COLO668 (cell line): ENCODE measurements at regions not wholly inside any gene's neighbourhood (a gene's known extent, or its start where the extent isn't known, plus 50 kb on each side); places are given as distances from the start of the nearest gene placed in this dataset.
"Not testable (repeated sequence)": the region's sequence is repeated elsewhere in the genome, so short reads cannot be mapped to it uniquely, and the experiment has no call there.

Experiments
- DNase-seq: peaks from one replicate; lab custom pipeline; 2025; ENCODE audit not compliant: unreplicated experiment; lab: John Stamatoyannopoulos, UW

GRCh38 chr13:112145551-112146360, 78.8 kb downstream of the SOX1 start:
- no peak for DNase-seq

GRCh38 chr13:112150352-112150751, 83.4 kb downstream of the SOX1 start:
- DNase-seq: no peak

GRCh38 chr13:112152846-112153245, 85.9 kb downstream of the SOX1 start:
- no peak for DNase-seq

GRCh38 chr13:112153364-112153763, 86.4 kb downstream of the SOX1 start:
- no peak for DNase-seq

- DNase-seq: no peak
Measured at GRCh38 chr13:112153846-112154245, 86.9 kb downstream of the SOX1 start.

- DNase-seq: no peak
Measured at GRCh38 chr13:112154301-112155060, 87.5 kb downstream of the SOX1 start.

- DNase-seq: no peak
Measured at GRCh38 chr13:112158961-112159360, 92.0 kb downstream of the SOX1 start.

GRCh38 chr13:112159575-112160547, 92.9 kb downstream of the SOX1 start:
- DNase-seq: no peak

- DNase-seq: no peak
Measured at GRCh38 chr13:112160558-112160957, 93.6 kb downstream of the SOX1 start.

GRCh38 chr13:112161521-112162301, 94.8 kb downstream of the SOX1 start:
- no peak for DNase-seq

GRCh38 chr13:112163691-112164660, 97.0 kb downstream of the SOX1 start:
- DNase-seq: not testable (repeated sequence)

GRCh38 chr13:112165712-112166111, 98.8 kb downstream of the SOX1 start:
- no peak for DNase-seq

- DNase-seq: no peak
Measured at GRCh38 chr13:112168761-112169160, 101.8 kb downstream of the SOX1 start.

GRCh38 chr13:112169941-112170822, 103.2 kb downstream of the SOX1 start:
- DNase-seq: no peak

- no peak for DNase-seq
Measured at GRCh38 chr13:112170823-112171569, 104.0 kb downstream of the SOX1 start.

- no peak for DNase-seq
Measured at GRCh38 chr13:112171570-112171965, 104.6 kb downstream of the SOX1 start.

GRCh38 chr13:112172017-112172416, 105.1 kb downstream of the SOX1 start:
- DNase-seq: no peak
